Globus pallidus (tissue), 1 donor: ENCODE measurements at regions not wholly inside any gene's neighbourhood (a gene's known extent, or its start where the extent isn't known, plus 50 kb on each side); places are given as distances from the start of the nearest gene placed in this dataset.
"Not testable (repeated sequence)": the region's sequence is repeated elsewhere in the genome, so short reads cannot be mapped to it uniquely, and the experiment has no call there.

Experiments
- DNase-seq: peaks from one replicate; pipeline ENCODE4 v3.0.0-alpha.2; 2015; ENCODE audit warnings: low spot score

GRCh38 chr10:126722726-126723125 lies 52.2 kb upstream of the C10orf90 start:
- no peak for DNase-seq

- no peak for DNase-seq
Measured at GRCh38 chr10:126723226-126723625, 52.7 kb upstream of the C10orf90 start.

GRCh38 chr10:126729314-126729870 lies 58.9 kb upstream of the C10orf90 start:
- DNase-seq = no peak

GRCh38 chr10:126730856-126731609 lies 60.5 kb upstream of the C10orf90 start:
- no peak for DNase-seq

- no peak for DNase-seq
Measured at GRCh38 chr10:126731610-126731990, 61.1 kb upstream of the C10orf90 start.

GRCh38 chr10:126732308-126732707 lies 61.8 kb upstream of the C10orf90 start:
- no peak for DNase-seq

- no peak for DNase-seq
Measured at GRCh38 chr10:126732868-126733267, 62.4 kb upstream of the C10orf90 start.

- DNase-seq = no peak
Measured at GRCh38 chr10:126734015-126734414, 63.5 kb upstream of the C10orf90 start.

- peak; percentile 46 for DNase-seq
Measured at GRCh38 chr10:126734967-126735366, 64.5 kb upstream of the C10orf90 start.

GRCh38 chr10:126736142-126736541 lies 65.6 kb upstream of the C10orf90 start:
- DNase-seq = no peak

- no peak for DNase-seq
Measured at GRCh38 chr10:126736727-126737126, 66.2 kb upstream of the C10orf90 start.

GRCh38 chr10:126738001-126738400 lies 67.5 kb upstream of the C10orf90 start:
- DNase-seq = no peak

GRCh38 chr10:126744571-126744970 lies 74.1 kb upstream of the C10orf90 start:
- no peak for DNase-seq

GRCh38 chr10:126749015-126749655 lies 78.6 kb upstream of the C10orf90 start:
- DNase-seq = peak; percentile 87

GRCh38 chr10:126754966-126755365 lies 84.5 kb upstream of the C10orf90 start:
- no peak for DNase-seq

GRCh38 chr10:126758867-126759266 lies 88.4 kb upstream of the C10orf90 start:
- no peak for DNase-seq

GRCh38 chr10:126759531-126759930 lies 89.0 kb upstream of the C10orf90 start:
- DNase-seq = no peak

- not testable (repeated sequence) for DNase-seq
Measured at GRCh38 chr10:126766646-126767045, 96.2 kb upstream of the C10orf90 start.

GRCh38 chr10:126770809-126771208 lies 100.3 kb upstream of the C10orf90 start:
- no peak for DNase-seq

GRCh38 chr10:126776168-126776567 lies 105.7 kb upstream of the C10orf90 start:
- no peak for DNase-seq

- no peak for DNase-seq
Measured at GRCh38 chr10:126777714-126778113, 107.2 kb upstream of the C10orf90 start.

GRCh38 chr10:126781450-126782216 lies 111.1 kb upstream of the C10orf90 start:
- DNase-seq = no peak
